Suprapubic skin (tissue), 4 donors: ENCODE measurements at regions not wholly inside any gene's neighbourhood (a gene's known extent, or its start where the extent isn't known, plus 50 kb on each side); places are given as distances from the start of the nearest gene placed in this dataset.

ENCODE experiments used
- DNase-seq, 2 donors: peaks; one replicate each; pipeline ENCODE4 v3.0.0-alpha.2; 2019; ENCODE audit warnings: low spot score in 2 of 2
- H3K27ac ChIP-seq: fragments of 200-600 bp; sonication (generic); one replicate; pipeline ENCODE4 v1.5.1; 2019
- H3K27me3 ChIP-seq: fragments of 200-600 bp; sonication (generic); one replicate; pipeline ENCODE4 v1.5.1; 2019
- H3K36me3 ChIP-seq: fragments of 200-600 bp; sonication (generic); one replicate; pipeline ENCODE4 v1.5.1; 2019
- H3K4me1 ChIP-seq: fragments of 200-600 bp; sonication (generic); one replicate; pipeline ENCODE4 v1.5.1; 2019
- H3K4me3 ChIP-seq: fragments of 200-600 bp; sonication (generic); one replicate; pipeline ENCODE4 v1.5.1; 2019; ENCODE audit warnings: mild to moderate bottlenecking
- H3K9me3 ChIP-seq: fragments of 200-600 bp; sonication (generic); one replicate; pipeline ENCODE4 v1.5.1; 2019
- EP300 ChIP-seq: sonication (generic); formaldehyde crosslinking; IDR thresholded peaks from one replicate; pipeline ENCODE4 v1.6.1; 2017; ENCODE audit warnings: antibody characterized with exemption
- POLR2A ChIP-seq, 2 donors: fragments of 450-650 bp; IDR thresholded peaks; one replicate each; pipeline ENCODE4 v1.6.1; 2017; ENCODE audit warnings: antibody characterized with exemption in 2 of 2, mild to moderate bottlenecking in 2 of 2, moderate library complexity in 2 of 2
- POLR2AphosphoS5 ChIP-seq, 3 donors: sonication (generic); formaldehyde crosslinking; IDR thresholded peaks; one replicate each; pipeline ENCODE4 v1.6.1; 2017; ENCODE audit warnings: antibody characterized with exemption in 3 of 3
- WGBS: methylation state at CpG from one replicate; pipeline ENCODE4 v1.1.5; 2018; 5-methylcytosine and 5-hydroxymethylcytosine counted together
- TF ChIP-seq, protein P1 (sequence below), 2 donors: fragments of 200-600 bp in 1 of 2; fragments of 450-650 bp in 1 of 2; sonication (generic) in 1 of 2; IDR thresholded peaks; one replicate each; pipeline ENCODE4 v1.5.1; 2016 to 2019; ENCODE audit warnings: antibody characterized with exemption in 2 of 2, mild to moderate bottlenecking in 1 of 2, moderate library complexity in 1 of 2

DNA sequence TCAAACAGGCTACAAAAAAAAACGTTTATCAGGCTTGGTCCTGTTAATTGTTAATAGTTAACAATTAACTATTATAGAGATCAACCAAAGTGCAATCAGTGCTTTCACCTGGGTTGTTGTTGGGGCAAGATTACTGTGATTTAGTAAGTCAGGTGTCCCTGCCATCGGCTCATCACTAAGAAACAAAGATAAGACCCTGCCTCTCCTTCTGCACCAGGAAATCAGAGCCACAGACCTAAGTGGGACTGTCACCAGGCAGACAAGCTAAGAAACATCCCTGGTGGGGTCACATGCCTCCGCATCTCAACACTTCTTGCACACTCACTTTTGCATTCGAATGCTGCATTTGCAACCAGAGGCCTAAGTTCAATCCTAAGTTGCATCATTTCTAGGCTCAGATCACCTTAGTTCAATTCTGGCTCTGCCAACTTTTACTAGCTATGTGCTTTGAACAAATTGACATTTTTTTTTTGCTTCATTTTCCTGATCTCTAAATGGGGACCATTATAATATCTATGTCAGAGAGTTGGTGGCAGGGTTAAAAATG lies 298.9 kb upstream of the B3GAT1 start:
- Histone ChIP-seq H3K4me1 (no peaks in the 10 kb centered on the region), H3K4me3 (no peak overlapping the region), H3K27me3 (peaks cover 3% of the 10 kb centered on the region), H3K36me3 (no peaks in the 10 kb centered on the region), H3K9me3 (no peaks in the 10 kb centered on the region), H3K27ac (no peak overlapping the region)
- WGBS: 76% methylated on average over 4 of the region's 4 CpGs
- TF ChIP-seq, protein P1, sequence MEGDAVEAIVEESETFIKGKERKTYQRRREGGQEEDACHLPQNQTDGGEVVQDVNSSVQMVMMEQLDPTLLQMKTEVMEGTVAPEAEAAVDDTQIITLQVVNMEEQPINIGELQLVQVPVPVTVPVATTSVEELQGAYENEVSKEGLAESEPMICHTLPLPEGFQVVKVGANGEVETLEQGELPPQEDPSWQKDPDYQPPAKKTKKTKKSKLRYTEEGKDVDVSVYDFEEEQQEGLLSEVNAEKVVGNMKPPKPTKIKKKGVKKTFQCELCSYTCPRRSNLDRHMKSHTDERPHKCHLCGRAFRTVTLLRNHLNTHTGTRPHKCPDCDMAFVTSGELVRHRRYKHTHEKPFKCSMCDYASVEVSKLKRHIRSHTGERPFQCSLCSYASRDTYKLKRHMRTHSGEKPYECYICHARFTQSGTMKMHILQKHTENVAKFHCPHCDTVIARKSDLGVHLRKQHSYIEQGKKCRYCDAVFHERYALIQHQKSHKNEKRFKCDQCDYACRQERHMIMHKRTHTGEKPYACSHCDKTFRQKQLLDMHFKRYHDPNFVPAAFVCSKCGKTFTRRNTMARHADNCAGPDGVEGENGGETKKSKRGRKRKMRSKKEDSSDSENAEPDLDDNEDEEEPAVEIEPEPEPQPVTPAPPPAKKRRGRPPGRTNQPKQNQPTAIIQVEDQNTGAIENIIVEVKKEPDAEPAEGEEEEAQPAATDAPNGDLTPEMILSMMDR (IDR thresholded peaks at IDR 0.05): no peak
- TF ChIP-seq EP300: no peak
- TF ChIP-seq POLR2AphosphoS5 (IDR thresholded peaks at IDR 0.05): no peak
- no peak for TF ChIP-seq POLR2A (IDR thresholded peaks at IDR 0.05)
- DNase-seq: no peak

DNA sequence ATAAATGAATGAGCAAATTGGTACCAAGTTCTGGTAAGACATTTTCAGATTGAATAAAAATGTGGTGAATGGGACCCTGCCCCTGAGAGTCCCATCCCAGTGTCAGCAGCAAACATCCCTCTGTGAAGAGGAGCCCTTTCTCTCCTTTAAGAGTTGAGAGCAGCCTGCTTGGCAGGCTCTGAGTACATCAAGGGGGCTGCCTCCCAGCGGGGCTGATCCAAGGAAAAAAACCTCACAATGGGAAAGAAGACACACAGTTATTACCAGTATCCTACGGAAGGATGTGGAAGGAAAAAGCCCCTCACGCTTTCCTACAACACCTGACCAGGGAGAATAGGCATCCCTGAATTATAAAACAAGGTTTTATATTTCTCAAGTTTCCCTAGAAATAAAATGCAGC lies 293.8 kb upstream of the B3GAT1 start:
- no peaks in the 10 kb centered on the region for H3K36me3 ChIP-seq
- no peaks in the 10 kb centered on the region for H3K4me1 ChIP-seq
- no peak for DNase-seq
- no peaks in the 10 kb centered on the region for H3K9me3 ChIP-seq
- TF ChIP-seq POLR2AphosphoS5 (IDR thresholded peaks at IDR 0.05): no peak
- TF ChIP-seq, protein P1 (IDR thresholded peaks at IDR 0.05): no peak
- TF ChIP-seq POLR2A (IDR thresholded peaks at IDR 0.05): no peak
- no peak for TF ChIP-seq EP300
- H3K27ac ChIP-seq: no peak overlapping the region
- no peak overlapping the region for H3K4me3 ChIP-seq
- 74% methylated on average over 3 of the region's 3 CpGs for WGBS
- peaks cover 3% of the 10 kb centered on the region for H3K27me3 ChIP-seq

DNA sequence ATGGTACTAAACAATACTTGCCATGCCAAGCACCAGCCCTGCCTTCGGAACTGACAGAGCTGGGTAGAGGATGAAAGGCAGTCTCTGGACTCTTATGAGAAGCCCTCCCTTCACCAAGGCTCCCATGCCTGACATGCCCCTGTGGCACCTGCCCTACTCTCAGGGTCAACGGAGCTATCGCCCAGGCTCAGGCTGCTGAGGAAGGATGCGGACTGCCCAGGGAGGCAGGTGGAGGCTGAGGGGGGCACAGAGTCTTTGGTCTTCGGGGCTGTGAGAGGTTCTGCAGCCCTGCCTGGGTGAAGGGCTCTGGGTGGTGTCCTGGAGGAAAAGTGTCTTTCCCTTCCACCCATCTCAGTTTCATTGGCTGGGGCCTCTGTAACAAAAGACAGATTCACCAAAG lies 290.8 kb upstream of the B3GAT1 start:
- no peak for TF ChIP-seq POLR2A (IDR thresholded peaks at IDR 0.05)
- no peak for TF ChIP-seq POLR2AphosphoS5 (IDR thresholded peaks at IDR 0.05)
- no peak for TF ChIP-seq EP300
- TF ChIP-seq, protein P1 (IDR thresholded peaks at IDR 0.05): no peak
- Histone ChIP-seq H3K36me3 (no peaks in the 10 kb centered on the region), H3K4me3 (no peak overlapping the region), H3K4me1 (no peaks in the 10 kb centered on the region), H3K27ac (no peak overlapping the region), H3K27me3 (peaks cover 3% of the 10 kb centered on the region), H3K9me3 (no peaks in the 10 kb centered on the region)
- no peak for DNase-seq
- 86% methylated on average over 5 of the region's 5 CpGs for WGBS

DNA sequence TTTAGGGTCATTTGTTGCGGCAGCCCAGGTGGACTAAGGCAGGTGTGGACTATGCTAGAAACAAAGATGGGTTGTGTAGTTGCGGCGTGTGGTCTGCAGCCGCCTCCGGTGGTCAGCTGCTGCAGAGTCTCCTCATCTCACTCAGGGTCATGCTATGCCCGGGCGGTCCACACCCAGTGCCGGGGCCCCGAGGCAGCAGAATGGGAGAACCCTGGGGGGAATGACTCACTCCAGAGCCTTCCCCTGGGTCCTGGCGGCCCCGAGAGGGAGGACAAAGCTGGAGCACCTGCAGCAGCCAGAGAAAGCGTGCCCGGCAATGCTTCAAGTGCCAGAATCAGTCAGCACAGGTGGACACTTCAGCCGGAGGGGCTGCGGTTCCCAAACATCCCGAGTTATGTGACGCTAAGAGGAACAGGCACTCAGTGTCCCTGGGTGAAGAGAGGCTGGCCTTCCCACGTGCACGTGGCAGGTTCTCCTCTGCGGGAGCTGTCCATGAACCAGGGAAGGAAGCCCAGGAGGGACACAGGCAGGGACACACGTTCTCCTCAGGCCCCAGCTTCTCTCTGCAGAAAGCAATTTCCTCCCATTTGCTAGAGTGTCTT lies 289.6 kb upstream of the B3GAT1 start:
- Histone ChIP-seq H3K4me3 (no peak overlapping the region), H3K27me3 (peaks cover 3% of the 10 kb centered on the region), H3K27ac (no peak overlapping the region), H3K36me3 (no peaks in the 10 kb centered on the region), H3K9me3 (no peaks in the 10 kb centered on the region), H3K4me1 (no peaks in the 10 kb centered on the region)
- no peak for DNase-seq
- no peak for TF ChIP-seq EP300
- no peak for TF ChIP-seq POLR2AphosphoS5 (IDR thresholded peaks at IDR 0.05)
- TF ChIP-seq, protein P1 (IDR thresholded peaks at IDR 0.05): no peak
- no peak for TF ChIP-seq POLR2A (IDR thresholded peaks at IDR 0.05)
- WGBS: 63% methylated on average over 15 of the region's 21 CpGs

DNA sequence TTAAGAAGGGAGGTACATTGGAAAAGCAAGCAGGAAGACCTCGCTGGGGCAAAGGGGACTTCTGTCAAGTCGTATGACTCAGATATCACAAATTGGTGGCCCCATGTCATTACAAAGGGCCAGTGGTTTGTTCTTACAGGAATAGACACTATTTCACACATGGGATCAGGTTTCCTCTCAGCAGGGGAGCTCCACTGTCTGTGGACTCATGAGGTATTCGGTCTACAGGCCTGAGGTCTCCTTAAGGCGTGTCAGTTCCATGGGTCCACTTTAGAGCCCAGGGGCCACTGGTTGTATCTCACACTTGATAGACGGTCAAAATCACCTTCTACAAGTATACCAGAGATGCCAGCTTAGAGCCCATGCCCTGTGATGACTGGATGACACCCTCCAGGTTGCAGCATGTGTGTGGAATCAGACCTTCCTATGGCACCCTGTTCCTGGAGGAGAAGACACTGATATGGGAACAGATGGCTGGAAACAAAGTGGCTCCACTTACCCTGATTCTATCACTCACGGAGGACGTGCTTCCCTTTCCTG lies 288.1 kb upstream of the B3GAT1 start:
- H3K4me1 ChIP-seq: no peaks in the 10 kb centered on the region
- no peaks in the 10 kb centered on the region for H3K27me3 ChIP-seq
- no peak for TF ChIP-seq POLR2AphosphoS5 (IDR thresholded peaks at IDR 0.05)
- TF ChIP-seq, protein P1 (IDR thresholded peaks at IDR 0.05): no peak
- TF ChIP-seq POLR2A (IDR thresholded peaks at IDR 0.05): no peak
- no peak for TF ChIP-seq EP300
- WGBS: 76% methylated on average over 6 of the region's 7 CpGs
- H3K36me3 ChIP-seq: no peaks in the 10 kb centered on the region
- H3K4me3 ChIP-seq: no peak overlapping the region
- H3K27ac ChIP-seq: no peak overlapping the region
- no peak for DNase-seq
- H3K9me3 ChIP-seq: no peaks in the 10 kb centered on the region
